Midbrain (tissue), 1 donor: ENCODE measurements at regions not wholly inside any gene's neighbourhood (a gene's known extent, or its start where the extent isn't known, plus 50 kb on each side); places are given as distances from the start of the nearest gene placed in this dataset.
"Not testable (repeated sequence)": the region's sequence is repeated elsewhere in the genome, so short reads cannot be mapped to it uniquely, and the experiment has no call there.

Experiments
- DNase-seq: peaks from one replicate; lab custom pipeline; 2025; lab: John Stamatoyannopoulos, UW

GRCh38 chr1:91098299-91098906 lies 76.6 kb upstream of the ZNF644 start:
- DNase-seq, result no peak

GRCh38 chr1:91095321-91095720 lies 73.5 kb upstream of the ZNF644 start:
- DNase-seq, result not testable (repeated sequence)

- DNase-seq, result no peak
Observed at GRCh38 chr1:91092503-91092902, 70.7 kb upstream of the ZNF644 start.

GRCh38 chr1:91091812-91092211 lies 70.0 kb upstream of the ZNF644 start:
- DNase-seq, result no peak

GRCh38 chr1:91080650-91081049 lies 58.8 kb upstream of the ZNF644 start:
- DNase-seq, result no peak

- no peak for DNase-seq
Observed at GRCh38 chr1:91078859-91079258, 57.0 kb upstream of the ZNF644 start.

- DNase-seq, result no peak
Observed at GRCh38 chr1:91076834-91077233, 55.0 kb upstream of the ZNF644 start.

- DNase-seq, result no peak
Observed at GRCh38 chr1:91075233-91076135, 53.6 kb upstream of the ZNF644 start.

- DNase-seq, result no peak
Observed at GRCh38 chr1:91073299-91073698, 51.5 kb upstream of the ZNF644 start.

- no peak for DNase-seq
Observed at GRCh38 chr1:91071838-91072237, 50.0 kb upstream of the ZNF644 start.
